Mesenchymal stem cell (in vitro differentiated cells and primary cell): ENCODE measurements at regions not wholly inside any gene's neighbourhood (a gene's known extent, or its start where the extent isn't known, plus 50 kb on each side); places are given as distances from the start of the nearest gene placed in this dataset.

Source experiments
- DNase-seq: peaks from one replicate; pipeline ENCODE4 v3.0.0-alpha.2; 2013
- H2AFZ ChIP-seq: one replicate; pipeline ENCODE4 v1.6.1; 2013; ENCODE audit warnings: low read depth, mild to moderate bottlenecking, control low read depth, inconsistent platforms, low read length, moderate library complexity
- H2AK5ac ChIP-seq: 2 replicates; pipeline ENCODE4 v1.6.1; 2013; ENCODE audit warnings: low read length, moderate library complexity, mild to moderate bottlenecking, inconsistent platforms; ENCODE audit not compliant: severe bottlenecking
- H2BK120ac ChIP-seq: one replicate; pipeline ENCODE4 v1.6.1; 2013; ENCODE audit warnings: low read depth, mild to moderate bottlenecking, inconsistent platforms, low read length, moderate library complexity
- H2BK12ac ChIP-seq, 2 experiments: one replicate each; pipeline ENCODE4 v1.6.1; 2013; ENCODE audit warnings: inconsistent platforms in 2 of 2, low read length in 2 of 2, mild to moderate bottlenecking in 2 of 2, moderate library complexity in 2 of 2, control low read depth in 1 of 2
- H2BK15ac ChIP-seq: one replicate; pipeline ENCODE4 v1.6.1; 2013; ENCODE audit warnings: mild to moderate bottlenecking, low read depth, inconsistent platforms; ENCODE audit not compliant: poor library complexity, severe bottlenecking
- H2BK5ac ChIP-seq: 2 replicates; pipeline ENCODE4 v1.6.1; 2013; ENCODE audit warnings: low read depth, mild to moderate bottlenecking, low read length, control low read depth, inconsistent platforms; ENCODE audit not compliant: poor library complexity, severe bottlenecking
- H3K14ac ChIP-seq, 2 experiments: one replicate each; pipeline ENCODE4 v1.6.1; 2013; ENCODE audit warnings: inconsistent platforms in 2 of 2, low read length in 2 of 2, control low read depth in 1 of 2, mild to moderate bottlenecking in 1 of 2, moderate library complexity in 1 of 2
- H3K18ac ChIP-seq, 2 experiments: one replicate each; pipeline ENCODE4 v1.6.1; 2013; ENCODE audit warnings: inconsistent platforms in 2 of 2, low read length in 2 of 2, control low read depth in 1 of 2, low read depth in 1 of 2, mild to moderate bottlenecking in 1 of 2
- H3K23ac ChIP-seq, 2 experiments: one replicate each; pipeline ENCODE4 v1.6.1; 2013; ENCODE audit warnings: inconsistent platforms in 2 of 2, low read length in 2 of 2, mild to moderate bottlenecking in 2 of 2, moderate library complexity in 2 of 2, control low read depth in 1 of 2
- H3K27ac ChIP-seq: 2 replicates; pipeline ENCODE4 v1.5.1; 2013; ENCODE audit warnings: mild to moderate bottlenecking, moderate library complexity, low read length, control low read depth, inconsistent platforms; ENCODE audit not compliant: poor library complexity, severe bottlenecking
- H3K27me3 ChIP-seq, 2 experiments: 2 replicates each; pipeline versions ENCODE4 v1.6.1 to v1.7.0; 2013; ENCODE audit warnings: low read length in 2 of 2, mild to moderate bottlenecking in 2 of 2, moderate library complexity in 2 of 2, control low read depth in 1 of 2, inconsistent platforms in 1 of 2; ENCODE audit not compliant: control insufficient read depth in 1 of 2, insufficient read depth in 1 of 2
- H3K36me3 ChIP-seq, 2 experiments: 2 replicates each; pipeline versions ENCODE4 v1.6.1 to v1.7.0; 2013; ENCODE audit warnings: low read length in 2 of 2, control low read depth in 1 of 2, inconsistent platforms in 1 of 2, low read depth in 1 of 2, mild to moderate bottlenecking in 1 of 2; ENCODE audit not compliant: insufficient read depth in 2 of 2, control insufficient read depth in 1 of 2
- H3K4ac ChIP-seq, 2 experiments: one replicate each; pipeline ENCODE4 v1.6.1; 2013; ENCODE audit warnings: inconsistent platforms in 2 of 2, low read length in 2 of 2, mild to moderate bottlenecking in 2 of 2, moderate library complexity in 2 of 2, control low read depth in 1 of 2, low read depth in 1 of 2
- H3K4me1 ChIP-seq: 2 replicates; pipeline ENCODE4 v1.6.1; 2013; ENCODE audit warnings: low read depth, low read length, control low read depth; ENCODE audit not compliant: control insufficient read depth, insufficient read depth
- H3K4me2 ChIP-seq: 2 replicates; pipeline ENCODE4 v1.6.1; 2013; ENCODE audit warnings: low read length, mild to moderate bottlenecking, inconsistent platforms; ENCODE audit not compliant: poor library complexity, severe bottlenecking
- H3K4me3 ChIP-seq, 2 experiments: 2 replicates each; pipeline versions ENCODE4 v1.5.1 to v1.7.0; 2013; ENCODE audit warnings: low read length in 2 of 2, mild to moderate bottlenecking in 2 of 2, control low read depth in 1 of 2, low read depth in 1 of 2; ENCODE audit not compliant: insufficient read depth in 1 of 2
- H3K79me1 ChIP-seq: replicated peaks from 2 replicates; pipeline ENCODE4 v1.6.1; 2013; ENCODE audit warnings: mild to moderate bottlenecking, control low read depth, low read length, inconsistent platforms; ENCODE audit not compliant: poor library complexity, severe bottlenecking
- H3K9ac ChIP-seq: 2 replicates; pipeline ENCODE4 v1.7.0; 2013; ENCODE audit warnings: mild to moderate bottlenecking, low read length, moderate library complexity
- H3K9me3 ChIP-seq: 2 replicates; pipeline ENCODE4 v1.7.0; 2013; ENCODE audit warnings: mild to moderate bottlenecking, low read length; ENCODE audit not compliant: control insufficient read depth
- H4K8ac ChIP-seq: one replicate; pipeline ENCODE4 v1.6.1; 2013; ENCODE audit warnings: inconsistent platforms, mild to moderate bottlenecking, low read length, moderate library complexity
- H4K91ac ChIP-seq: one replicate; pipeline ENCODE4 v1.6.1; 2013; ENCODE audit warnings: mild to moderate bottlenecking, low read length, inconsistent platforms
- WGBS: methylation state at CpG from one replicate; pipeline ENCODE4 v1.1.7; 2013; ENCODE audit warnings: mixed read lengths; 5-methylcytosine and 5-hydroxymethylcytosine counted together

DNA sequence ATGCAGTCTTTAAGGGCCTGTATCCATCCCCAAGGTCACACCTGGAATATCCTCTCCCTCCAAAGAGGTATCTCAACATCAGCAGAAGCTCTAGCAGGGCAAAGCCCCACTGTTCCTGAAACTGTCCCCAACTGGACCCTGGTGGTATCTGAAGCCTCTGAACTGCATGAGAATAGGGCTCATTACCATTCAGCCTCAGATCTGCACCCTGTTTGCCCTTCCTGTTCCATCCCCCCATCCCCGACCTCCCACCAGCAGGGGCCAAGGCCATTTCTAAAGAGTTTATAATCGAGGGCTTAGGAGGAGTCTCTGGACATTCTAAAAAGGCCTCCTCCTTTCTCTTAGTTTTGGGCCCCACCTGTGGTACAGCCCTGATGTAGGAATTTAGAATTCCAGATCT, 74.0 kb upstream of the THY1 start:
- H3K4me3 ChIP-seq: no peak overlapping the region
- H2BK120ac ChIP-seq: no peak overlapping the region
- H4K8ac ChIP-seq: no peak overlapping the region
- H3K14ac ChIP-seq: no peak overlapping the region
- no peak overlapping the region for H3K23ac ChIP-seq
- no peak overlapping the region for H3K18ac ChIP-seq
- no peak overlapping the region for H3K4me2 ChIP-seq
- no peak overlapping the region for H2BK12ac ChIP-seq
- H3K9me3 ChIP-seq: no peaks in the 10 kb centered on the region
- no peak overlapping the region for H4K91ac ChIP-seq
- H2BK5ac ChIP-seq: no peak overlapping the region
- H3K4ac ChIP-seq: no peak overlapping the region
- DNase-seq: no peak
- H3K9ac ChIP-seq: no peak overlapping the region
- no peak overlapping the region for H3K27ac ChIP-seq
- H3K36me3 ChIP-seq: no peaks in the 10 kb centered on the region
- no peak overlapping the region for H2AK5ac ChIP-seq
- H2AFZ ChIP-seq: no peak overlapping the region
- no peaks in the 10 kb centered on the region for H3K4me1 ChIP-seq
- WGBS: 8% methylated on average over 1 of the region's 2 CpGs
- peaks cover 40 to 51% of the 10 kb centered on the region in 2 experiments for H3K27me3 ChIP-seq
- no peaks in the 10 kb centered on the region for H3K79me1 ChIP-seq
- no peak overlapping the region for H2BK15ac ChIP-seq

DNA sequence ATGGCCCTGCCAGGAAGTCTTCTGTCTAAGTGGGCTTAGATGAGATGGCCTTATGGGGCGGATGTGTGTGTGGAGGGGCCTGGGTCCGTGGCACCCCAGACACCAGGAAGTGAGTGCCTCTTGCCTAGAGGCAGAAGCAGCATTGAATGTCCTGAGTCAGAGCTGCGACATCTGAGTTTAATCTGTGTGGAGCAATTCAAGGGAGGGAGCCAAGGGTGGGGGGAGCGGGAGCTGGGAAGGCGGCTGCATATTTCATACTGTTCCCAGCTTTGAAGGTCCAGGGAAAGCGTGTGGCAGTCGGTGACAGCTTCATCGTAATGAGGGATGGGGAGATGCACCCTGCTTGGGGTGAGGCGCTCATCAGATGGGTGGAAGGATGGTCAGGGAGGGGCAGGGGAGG, 73.5 kb upstream of the THY1 start:
- H2BK120ac ChIP-seq: no peak overlapping the region
- H4K8ac ChIP-seq: no peak overlapping the region
- no peaks in the 10 kb centered on the region for H3K36me3 ChIP-seq
- no peak overlapping the region for H3K4me3 ChIP-seq
- no peak overlapping the region for H3K9ac ChIP-seq
- H3K27ac ChIP-seq: no peak overlapping the region
- no peak for DNase-seq
- H2AFZ ChIP-seq: no peak overlapping the region
- no peak overlapping the region for H2AK5ac ChIP-seq
- no peak overlapping the region for H3K23ac ChIP-seq
- no peak overlapping the region for H3K18ac ChIP-seq
- H2BK5ac ChIP-seq: no peak overlapping the region
- no peak overlapping the region for H3K4me2 ChIP-seq
- no peak overlapping the region for H2BK15ac ChIP-seq
- peaks cover 43 to 48% of the 10 kb centered on the region in 2 experiments for H3K27me3 ChIP-seq
- H3K79me1 ChIP-seq: no peaks in the 10 kb centered on the region
- no peak overlapping the region for H4K91ac ChIP-seq
- H3K4me1 ChIP-seq: no peaks in the 10 kb centered on the region
- H3K14ac ChIP-seq: no peak overlapping the region
- H3K9me3 ChIP-seq: no peaks in the 10 kb centered on the region
- H2BK12ac ChIP-seq: no peak overlapping the region
- H3K4ac ChIP-seq: no peak overlapping the region
- 69% methylated on average over 9 of the region's 9 CpGs for WGBS

DNA sequence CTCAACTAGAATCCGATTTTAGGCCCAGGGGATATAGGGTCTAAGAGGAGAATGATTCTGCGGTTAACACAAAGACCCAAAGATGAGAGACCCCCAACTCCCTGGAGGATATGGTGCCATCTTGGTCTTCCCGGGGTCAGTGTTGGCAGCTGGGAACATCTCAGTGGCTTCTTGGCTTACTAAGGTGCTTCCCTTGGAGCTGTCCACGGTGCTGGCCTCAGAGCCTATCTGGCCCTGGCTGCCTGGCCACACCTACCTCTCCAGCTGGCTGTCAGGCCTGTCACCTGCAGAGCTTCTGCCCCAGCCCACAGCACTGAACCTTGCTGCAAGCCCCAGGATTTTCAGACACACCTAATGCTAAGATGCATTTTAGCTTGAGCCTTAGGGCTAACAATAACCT, 70.7 kb upstream of the THY1 start:
- Histone ChIP-seq H2BK120ac (no peak overlapping the region), H3K9me3 (no peaks in the 10 kb centered on the region), H3K18ac (no peak overlapping the region), H3K4ac (no peak overlapping the region), H3K23ac (no peak overlapping the region), H2BK5ac (no peak overlapping the region), H3K79me1 (no peaks in the 10 kb centered on the region), H3K4me2 (no peak overlapping the region), H2AK5ac (no peak overlapping the region), H4K91ac (no peak overlapping the region), H4K8ac (no peak overlapping the region), H3K4me1 (no peaks in the 10 kb centered on the region), H2BK15ac (no peak overlapping the region), H3K4me3 (no peak overlapping the region), H2BK12ac (no peak overlapping the region), H3K36me3 (no peaks in the 10 kb centered on the region), H3K27me3 (peaks cover 40 to 55% of the 10 kb centered on the region in 2 experiments), H3K27ac (no peak overlapping the region), H2AFZ (no peak overlapping the region), H3K14ac (no peak overlapping the region), H3K9ac (no peak overlapping the region)
- whole genome bisulfite sequencing: 60% methylated on average over 4 of the region's 4 CpGs
- peak; percentile 11 for DNase-seq

DNA sequence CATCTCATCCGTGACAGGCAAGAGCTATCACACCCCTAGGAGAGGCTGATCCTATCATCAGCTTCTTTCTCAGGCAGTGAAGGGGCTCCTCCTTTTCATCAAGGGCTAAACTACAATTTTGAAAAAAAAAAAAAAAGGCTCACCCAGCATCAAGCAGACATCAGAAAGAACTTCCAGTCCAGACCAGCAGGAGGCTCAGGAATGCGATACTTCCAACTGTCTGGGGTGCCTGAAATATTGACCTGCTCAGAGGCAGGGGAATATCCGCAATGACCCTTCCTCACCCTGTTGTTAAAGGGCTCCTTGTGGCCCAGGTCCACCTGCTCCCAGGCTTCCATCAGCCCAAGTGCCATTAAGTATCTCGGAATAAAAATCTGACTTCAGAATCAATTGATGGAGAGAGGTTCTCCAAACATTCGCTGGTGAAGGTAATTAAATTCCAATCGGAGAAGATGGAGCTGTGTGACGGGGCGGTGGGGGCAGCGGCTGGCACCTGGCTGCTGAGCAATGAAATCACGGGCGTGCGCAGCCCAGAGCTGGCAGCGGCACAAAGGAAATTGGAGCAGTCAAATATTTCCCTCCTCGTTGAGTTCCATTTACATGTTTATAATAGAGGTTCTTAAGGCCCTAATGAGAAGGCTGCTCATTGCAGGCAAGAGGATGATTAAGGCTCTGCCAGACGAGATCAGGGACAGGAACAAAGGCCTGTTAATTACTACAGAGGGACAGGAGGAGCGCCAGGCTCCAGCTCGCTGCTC, 69.0 kb upstream of the THY1 start:
- Histone ChIP-seq H3K9me3 (no peaks in the 10 kb centered on the region), H3K79me1 (no peaks in the 10 kb centered on the region), H2AFZ (no peak overlapping the region), H3K4me2 (no peak overlapping the region), H2BK120ac (no peak overlapping the region), H2BK12ac (no peak overlapping the region), H3K4me3 (no peak overlapping the region), H2BK5ac (no peak overlapping the region), H3K27ac (no peak overlapping the region), H4K91ac (no peak overlapping the region), H3K9ac (no peak overlapping the region), H2BK15ac (no peak overlapping the region), H3K27me3 (peaks cover 38 to 60% of the 10 kb centered on the region in 2 experiments), H4K8ac (no peak overlapping the region), H3K4me1 (no peaks in the 10 kb centered on the region), H3K4ac (no peak overlapping the region), H3K36me3 (no peaks in the 10 kb centered on the region), H2AK5ac (no peak overlapping the region), H3K23ac (no peak overlapping the region), H3K18ac (no peak overlapping the region), H3K14ac (no peak overlapping the region)
- peak; percentile 17 for DNase-seq
- WGBS: 75% methylated on average over 16 of the region's 17 CpGs
